ENCODE measurements at regions not wholly inside any gene's neighbourhood (a gene's known extent, or its start where the extent isn't known, plus 50 kb on each side); places are given as distances from the start of the nearest gene placed in this dataset.
"Not testable (repeated sequence)": the region's sequence is repeated elsewhere in the genome, so short reads cannot be mapped to it uniquely, and the experiment has no call there.

DNA sequence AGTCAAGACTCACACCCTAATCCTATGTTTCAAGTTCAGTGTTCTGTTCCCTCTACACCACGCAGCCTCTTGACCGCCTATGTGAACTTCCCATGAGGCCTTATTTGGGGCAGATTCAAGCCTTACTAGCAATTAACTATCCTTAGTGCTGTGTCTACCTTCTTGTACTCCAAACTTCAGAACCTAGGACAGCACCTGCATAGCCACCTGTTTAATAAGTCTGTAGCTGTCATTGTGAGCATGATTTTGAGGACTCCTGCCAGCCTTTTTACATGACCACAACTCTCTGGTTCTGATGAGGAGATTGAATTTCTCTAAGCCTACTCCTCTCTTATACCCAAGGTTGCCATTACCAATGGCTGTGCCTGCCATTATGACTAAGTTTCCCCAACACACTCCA, 50.8 kb upstream of the PCSK1 start:
- no peak for DNase-seq

DNA sequence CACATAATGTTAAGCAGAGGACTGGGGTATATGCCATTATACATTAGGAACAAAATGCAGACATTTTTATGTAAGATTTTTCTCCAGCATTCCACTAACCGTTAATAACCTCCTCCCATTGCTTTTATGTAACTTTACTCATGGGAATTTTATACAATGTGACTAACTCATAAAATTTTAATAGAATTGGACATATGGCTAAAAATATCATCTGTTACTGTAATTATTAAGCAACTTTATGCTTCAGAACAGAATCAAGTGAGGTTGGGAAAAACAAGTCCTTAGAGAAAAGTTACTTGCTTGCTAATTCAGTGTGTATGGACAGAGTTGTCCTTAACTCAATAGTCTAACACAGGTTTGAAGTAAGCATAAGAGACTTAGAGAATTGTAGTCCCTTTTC, 54.8 kb upstream of the PCSK1 start:
- no peak for DNase-seq

DNA sequence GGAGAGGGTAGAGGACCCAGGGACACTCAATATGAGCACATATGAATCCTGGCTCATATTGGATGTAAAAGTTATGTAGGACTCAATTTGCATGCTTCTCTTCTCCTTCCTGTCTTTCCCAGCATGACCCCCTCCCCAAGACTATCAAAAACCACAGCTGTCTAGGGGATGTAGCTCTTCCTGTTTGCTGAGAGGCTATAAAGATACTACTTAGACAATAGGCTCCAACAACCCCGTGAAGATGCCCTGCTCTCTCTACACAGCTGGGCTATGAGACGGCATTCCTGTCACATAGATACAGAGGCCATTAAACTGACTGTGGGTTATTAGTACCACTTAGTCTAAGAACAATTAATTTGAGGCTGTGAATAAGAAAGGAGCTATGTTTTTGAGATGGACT, 56.5 kb upstream of the PCSK1 start:
- no peak for DNase-seq

DNA sequence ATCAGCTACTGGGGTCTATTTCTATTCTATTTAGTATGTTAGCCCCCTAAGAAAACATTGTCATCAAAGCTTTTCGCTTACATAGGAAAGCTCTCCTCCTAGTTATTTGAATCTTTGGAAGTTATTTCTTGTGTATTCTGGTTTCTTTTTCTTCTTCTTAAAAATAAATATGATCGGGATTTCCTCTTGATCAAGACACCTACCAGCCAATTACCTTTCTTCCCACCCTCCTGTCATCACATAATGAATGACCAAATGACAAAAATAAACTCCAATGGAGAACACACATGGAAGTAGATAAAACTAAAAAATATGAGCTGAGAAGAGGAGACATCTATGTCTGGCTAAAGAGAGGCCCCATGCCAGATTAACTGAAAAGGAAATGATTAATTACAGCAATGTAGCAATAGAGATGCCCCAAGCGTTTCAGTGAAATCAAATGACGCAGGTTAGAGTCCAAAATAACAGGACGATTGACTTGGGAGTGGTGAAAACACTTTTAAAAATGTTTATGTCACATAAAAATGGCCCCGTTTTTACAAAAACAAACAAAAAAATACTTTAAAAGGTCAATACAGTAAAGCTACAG, 59.5 kb upstream of the PCSK1 start:
- DNase-seq = no peak

DNA sequence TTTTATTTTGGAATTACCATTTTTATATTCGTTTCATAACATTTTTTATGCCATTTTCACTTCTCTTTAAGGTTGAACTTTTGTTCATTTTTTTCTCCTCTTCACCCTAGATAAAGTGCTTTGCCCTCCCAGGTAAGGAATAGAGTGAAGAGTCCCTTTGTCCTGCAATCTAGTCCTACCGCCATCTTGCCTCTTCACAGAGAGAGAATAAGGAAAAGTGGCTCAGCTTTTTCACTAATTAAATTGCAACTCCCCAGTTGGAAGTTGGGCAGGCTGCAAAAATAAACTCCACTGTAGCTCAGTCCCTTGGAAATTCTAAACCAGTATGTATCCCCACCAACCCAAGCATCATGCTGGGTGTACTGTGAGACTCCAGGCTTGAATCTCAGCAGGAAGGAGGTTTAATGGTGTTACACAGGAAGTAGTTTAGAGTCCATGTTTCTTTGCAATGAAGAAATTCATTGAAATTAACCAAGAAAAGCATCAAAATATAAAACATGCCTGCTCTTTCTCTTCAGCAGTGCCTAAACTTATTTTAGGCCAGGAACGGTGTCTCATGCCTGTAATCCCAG, 60.3 kb upstream of the PCSK1 start:
- no peak for DNase-seq

DNA sequence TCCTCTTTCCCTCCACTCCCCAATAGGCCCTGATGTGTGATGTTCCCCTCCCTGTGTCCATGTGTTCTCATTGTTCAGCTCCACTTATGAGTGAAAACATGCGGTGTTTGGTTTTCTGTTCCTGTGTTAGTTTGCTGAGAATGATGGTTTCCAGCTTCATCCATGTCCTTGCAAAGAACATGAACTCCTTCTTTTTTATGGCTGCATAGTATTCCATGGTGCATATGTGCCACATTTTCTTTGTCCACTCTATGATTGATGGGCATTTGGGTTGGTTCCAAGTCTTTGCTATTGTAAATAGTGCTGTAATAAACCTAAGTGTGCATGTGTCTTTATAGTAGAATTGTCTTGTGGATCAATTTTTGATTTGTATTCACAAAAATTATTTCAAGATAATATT, 62.4 kb upstream of the PCSK1 start:
- not testable (repeated sequence) for DNase-seq

DNA sequence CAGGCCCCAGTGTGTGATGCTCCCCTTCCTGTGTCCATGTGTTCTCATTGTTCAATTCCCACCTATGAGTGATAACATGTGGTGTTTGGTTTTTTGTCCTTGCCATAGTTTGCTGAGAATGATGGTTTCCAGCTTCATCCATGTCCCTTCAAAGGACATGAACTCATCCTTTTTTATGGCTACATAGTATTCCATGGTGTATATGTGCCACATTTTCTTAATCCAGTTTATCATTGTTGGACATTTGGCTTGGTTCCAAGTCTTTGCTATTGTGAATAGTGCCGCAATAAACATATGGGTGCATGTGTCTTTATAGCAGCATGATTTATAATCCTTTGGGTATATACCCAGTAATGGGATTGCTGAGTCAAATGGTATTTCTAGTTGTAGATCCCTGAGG, 64.0 kb upstream of the PCSK1 start:
- DNase-seq = not testable (repeated sequence)

DNA sequence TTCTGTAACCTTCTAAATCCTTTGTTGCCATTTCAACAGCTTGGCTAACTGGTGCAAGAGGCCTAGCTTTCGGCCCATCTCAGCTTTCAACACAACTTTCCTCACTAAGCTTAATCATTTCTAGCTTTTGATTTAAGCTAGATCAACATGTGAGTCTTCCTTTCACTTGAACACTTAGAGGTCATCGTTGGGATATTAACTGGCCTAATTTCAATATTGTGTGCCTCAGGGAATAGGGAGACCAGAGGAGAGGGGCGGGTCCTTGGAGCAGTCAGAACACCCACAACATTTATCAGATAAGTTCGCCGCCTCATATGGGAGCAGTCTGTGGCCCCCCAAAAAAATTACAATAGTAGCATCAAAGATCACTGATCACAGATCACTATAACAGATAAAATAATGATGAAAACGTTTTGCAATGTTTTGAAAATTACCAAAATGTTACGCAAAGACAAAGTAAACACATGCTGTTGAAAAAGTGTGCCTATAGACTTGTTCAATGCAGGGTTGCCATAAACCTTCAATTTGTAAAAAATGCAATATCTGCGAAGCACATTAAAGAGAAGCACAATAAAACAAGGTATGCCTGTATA, 66.8 kb upstream of the PCSK1 start:
- DNase-seq = no peak

DNA sequence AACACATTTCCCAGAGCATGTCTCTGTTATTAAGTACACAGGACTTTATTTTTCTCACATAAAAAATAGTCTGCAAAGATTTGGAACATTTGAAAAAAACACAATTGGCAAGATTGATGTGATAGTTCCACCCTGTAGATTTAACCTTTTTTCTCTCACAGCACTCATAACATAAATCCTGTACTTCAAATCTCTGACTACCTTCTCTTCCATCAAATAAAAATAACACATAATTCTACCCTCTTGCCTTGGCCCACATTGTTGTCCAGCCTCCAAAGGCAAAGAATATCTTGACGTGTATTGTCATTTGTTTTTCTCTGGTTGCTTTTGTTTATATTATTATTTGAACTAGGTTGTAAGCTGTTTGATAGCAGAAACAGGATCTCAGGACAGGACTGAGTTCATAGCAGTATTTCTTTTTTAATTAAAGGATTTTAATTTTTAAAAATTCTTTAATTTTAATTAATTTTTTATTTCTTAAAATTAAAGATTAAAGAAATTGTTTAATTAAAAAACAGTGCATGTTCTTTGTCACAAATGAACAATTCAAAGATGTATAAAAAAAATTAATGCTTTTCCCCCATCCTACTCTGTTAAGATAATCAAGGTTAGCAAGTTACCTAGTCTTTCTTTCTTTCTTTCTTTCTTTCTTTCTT, 69.1 kb upstream of the PCSK1 start:
- DNase-seq = no peak

DNA sequence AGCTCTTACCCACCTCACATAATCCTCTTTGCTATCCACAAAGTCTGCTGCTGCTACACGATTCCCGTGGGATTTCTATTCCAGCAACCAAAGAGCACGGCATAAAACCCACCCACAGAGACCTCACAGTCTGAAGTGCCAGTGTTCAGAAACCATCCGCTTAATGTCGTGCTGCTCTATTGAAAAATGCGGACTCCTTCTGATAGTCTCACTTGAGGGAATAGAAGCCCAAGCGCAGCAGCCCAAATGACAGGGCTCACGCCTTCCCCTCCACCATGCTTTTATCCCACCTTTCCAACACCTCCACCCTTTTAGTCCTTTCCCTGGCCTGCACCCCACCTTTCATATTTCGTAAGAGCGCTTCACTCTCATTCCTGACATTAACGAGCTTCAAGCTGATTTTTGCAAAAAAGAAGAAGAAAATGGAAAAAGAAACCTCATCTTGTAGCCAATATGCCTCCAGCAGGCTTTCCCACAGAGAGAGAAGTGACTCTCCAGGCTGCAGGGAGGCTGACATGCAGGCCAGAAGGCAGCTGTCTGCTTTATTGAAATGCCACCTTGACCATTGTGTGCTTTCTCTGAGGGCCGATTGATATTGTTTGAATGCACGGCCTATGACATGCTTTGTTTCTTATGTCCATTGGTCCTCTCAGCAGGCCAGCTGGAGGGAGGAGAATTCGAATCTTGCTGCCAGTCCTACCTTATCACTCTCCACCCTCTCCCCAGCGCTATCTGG, 70.6 kb upstream of the PCSK1 start:
- DNase-seq = no peak

DNA sequence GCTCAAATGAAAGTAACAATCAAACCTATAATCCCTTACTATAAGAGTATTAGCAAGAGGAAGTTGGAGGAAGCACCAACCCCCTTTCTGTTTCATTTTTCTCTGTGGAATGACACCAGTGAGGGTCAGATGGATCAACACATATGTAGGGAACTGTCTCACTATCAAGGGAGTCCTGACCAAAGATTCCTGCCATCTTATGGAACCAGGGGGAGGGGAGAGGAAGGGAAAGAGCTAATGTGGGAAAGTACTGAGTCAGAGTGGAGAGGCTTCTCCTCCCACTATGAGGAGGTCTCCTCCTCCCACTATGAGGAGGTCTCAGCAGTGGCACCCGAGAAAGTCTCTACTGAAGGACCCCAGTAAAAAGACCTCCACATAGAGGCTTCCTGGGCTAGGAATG, 73.3 kb upstream of the PCSK1 start:
- DNase-seq = no peak

DNA sequence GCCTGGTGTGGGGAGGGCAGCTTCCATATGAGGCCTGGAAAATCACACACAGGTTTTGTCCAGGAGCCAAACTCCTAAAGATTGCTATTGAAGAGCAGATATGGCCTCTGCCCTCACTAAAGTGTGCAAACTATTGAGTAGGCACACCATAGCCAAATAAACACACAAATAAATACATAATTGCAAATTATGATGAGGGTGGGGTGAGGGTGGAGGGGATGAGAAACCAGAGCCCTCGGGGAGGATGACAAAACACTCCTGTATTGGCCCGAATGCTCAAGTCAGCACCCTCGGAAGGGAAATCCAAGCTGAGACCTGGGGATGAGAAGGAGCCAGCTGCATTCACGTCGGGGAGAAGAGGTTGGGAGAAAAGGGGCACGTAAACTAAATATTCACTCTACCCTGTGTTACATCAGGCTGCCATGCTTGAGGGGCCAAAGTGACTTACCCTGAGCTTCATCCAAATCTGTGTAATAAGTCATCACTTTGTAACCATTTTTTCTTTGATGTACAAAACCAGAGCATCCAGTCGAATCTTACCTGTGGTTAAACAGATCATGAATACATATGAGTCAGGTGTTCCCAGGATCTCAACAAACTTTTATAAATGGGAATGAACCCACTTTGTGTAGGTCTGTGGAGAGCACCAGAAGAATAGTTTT, 73.9 kb upstream of the PCSK1 start:
- DNase-seq = no peak

DNA sequence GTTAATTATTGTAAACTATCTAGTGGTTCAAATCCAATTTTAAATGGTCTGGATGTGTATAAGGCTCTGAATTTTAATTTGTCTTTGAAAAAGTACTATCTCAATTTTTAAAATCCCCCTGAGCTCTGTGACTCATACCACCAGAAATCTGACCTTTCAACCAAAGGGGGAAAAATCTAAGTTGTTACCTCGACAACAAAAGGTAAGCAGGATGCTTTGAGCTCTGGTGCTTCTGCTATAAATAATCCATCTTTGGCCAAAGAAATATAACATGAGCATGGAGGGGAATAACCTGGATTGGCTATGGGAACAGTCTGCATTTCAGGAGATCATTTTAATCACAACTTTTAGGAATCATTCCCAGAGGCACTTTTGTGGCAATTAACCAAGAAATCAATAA, 76.3 kb upstream of the PCSK1 start:
- DNase-seq = no peak

DNA sequence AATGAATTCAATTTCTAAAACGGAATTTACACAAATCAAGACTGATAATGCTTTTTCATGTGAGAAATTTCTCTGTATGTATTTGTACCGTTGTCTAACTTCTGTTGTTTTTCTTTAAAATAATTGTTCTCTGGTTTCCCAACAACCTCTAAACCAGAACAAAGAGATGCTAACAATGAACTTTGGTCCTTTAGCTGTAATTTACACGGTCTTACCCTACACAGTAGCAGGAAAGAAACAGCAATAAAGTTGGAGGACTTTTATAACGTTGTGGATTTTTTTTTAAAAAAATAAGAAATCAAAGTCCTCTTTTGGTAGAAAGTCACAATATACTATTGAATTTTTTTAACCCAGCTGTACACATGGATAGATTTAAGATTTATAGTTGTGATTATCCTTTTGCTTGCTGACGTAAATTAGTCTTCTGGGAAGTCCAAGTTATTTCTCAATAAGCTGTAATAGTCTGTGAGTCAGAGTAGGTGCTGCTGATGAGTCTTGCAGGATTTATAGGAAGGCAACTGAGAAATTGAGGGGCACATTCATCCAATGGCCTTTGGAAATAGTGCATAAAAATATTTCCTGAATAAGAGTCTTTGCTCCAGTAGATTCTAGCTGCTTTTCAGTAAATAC, 76.8 kb upstream of the PCSK1 start:
- DNase-seq = no peak

DNA sequence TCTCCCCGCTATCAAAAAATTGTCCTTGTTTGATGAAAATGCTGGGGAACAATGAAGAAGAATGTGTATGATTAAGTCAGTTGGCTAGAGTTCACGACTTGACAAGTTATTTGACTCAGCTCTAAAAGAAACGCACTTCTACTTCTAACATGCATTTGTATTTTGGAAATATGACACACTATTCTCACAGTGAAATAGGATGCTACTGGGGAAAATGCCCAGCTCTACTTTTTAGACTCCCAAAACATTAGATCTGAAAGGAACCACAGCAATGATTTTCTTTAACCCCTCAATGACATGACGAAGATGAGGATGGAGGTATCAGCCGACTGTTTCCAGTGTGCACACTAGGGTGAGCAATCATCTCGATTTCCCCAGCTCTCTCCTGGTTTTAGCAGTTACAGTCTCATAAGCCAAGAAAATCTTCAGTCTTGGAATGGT, 83.6 kb upstream of the PCSK1 start:
- DNase-seq = peak in 1 of 51 donors; percentile 9

DNA sequence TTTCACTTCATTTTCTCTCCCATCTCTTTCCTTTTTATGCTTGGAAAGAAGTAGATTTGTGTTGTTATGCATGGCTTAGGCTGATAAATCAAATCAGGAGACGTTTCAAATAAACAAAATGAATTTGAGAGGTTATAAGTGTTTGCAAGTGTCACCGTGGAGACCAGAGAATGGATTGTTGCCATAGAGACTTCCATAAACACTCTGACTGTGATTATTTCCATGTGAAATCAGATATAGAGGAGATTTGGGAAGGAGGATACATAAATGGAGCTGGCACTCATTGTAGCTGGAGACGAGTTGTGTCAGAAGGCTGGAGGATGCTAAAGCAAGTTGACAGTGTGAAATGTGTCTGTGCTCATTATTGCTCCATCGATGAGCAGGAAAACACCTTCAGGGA, 84.2 kb upstream of the PCSK1 start:
- no peak for DNase-seq

DNA sequence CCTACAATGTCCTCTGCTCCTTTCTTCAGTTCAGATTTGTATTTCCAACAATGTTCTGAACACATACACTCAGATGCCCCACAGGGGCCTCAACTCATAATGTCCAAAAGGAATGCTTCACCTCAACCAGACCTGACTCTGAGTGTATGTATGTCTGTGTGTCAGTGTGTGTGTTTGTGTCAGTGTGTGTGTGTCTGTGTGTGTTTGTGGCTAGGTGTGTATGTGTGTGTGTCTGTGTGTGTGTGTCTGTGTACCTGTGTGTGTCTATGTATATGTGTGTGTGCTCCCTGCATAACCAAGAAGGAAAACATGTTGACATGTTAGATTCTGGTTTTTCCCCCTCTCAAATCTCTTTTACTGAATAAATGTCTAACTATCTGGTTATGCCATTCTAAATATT, 87.3 kb upstream of the PCSK1 start:
- no peak for DNase-seq

DNA sequence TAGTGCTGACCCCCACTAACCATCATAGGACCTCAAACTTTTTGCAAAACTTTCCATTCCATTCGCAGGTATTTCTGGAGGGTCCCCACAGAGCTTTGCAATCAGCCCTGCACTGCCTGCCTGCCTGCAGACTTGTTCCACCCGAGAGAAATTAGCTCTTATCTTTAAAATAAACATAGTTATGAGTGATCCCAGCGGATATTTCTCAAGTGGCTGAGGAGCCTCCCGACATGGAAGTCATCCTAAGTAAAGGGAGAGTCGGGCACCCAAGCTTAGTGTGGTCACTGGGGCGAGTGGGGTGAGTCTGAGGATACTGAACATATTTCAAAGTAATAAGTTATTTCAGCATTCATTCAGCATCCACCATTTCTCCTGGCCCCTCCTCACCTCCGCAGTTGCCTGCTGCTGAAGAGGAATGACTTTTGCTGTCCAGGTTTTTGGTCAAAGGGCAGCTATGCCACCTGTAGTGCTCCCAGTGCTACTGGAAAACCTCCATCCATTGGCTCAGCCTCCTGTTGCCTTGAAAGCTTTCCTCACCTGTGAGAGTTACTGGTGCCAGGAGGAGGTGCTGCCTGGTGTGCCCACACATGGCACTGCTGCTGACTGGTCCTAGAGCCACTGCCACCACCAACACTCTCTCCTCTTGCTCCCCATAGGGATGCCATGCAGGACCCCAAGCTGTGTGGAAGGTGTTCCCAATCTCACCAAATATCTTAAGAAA, 89.7 kb upstream of the PCSK1 start:
- DNase-seq = no peak

DNA sequence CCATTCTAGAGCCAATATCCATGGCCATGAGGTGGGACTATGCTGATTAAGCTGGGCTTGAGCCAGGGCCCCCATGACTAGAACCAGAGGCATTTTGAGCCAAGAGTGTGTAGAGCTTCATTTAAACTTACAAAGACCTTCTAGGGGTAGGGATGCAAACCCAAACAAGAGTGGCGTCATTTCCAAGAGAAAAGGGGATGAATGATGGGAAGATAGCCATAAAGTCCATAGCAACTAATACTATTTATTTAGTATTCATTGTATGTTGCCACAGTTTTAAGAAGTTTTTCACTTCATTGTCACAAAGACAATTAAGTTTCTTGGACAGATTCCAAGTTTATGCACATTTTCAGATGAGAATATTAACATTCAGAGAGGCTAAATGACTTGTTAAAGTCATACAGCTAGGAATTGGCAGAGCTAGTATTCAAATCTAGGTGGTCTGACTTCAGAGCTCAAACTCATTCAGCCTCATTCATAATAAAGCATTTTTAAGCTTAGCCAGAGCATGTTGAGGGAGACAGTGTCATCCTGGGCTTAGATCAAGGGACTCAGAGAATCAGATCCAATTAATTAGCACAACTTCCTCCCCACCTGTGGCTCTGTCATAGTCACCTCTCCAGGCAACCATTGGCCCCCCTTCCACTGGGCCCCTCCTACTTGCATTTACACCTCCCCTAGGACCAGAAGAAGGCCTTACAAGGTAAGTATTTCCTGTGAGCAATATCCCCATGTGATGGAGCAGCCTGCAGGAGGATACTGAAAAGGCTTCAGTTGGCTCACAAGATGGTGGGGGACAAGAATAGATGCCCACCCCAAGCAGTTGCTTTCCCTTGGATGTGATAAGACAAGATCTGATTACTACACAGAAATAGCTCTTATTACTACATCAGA, 95.0 kb upstream of the PCSK1 start:
- no peak for DNase-seq
